ENCODE measurements at regions not wholly inside any gene's neighbourhood (a gene's known extent, or its start where the extent isn't known, plus 50 kb on each side); places are given as distances from the start of the nearest gene placed in this dataset.

DNA sequence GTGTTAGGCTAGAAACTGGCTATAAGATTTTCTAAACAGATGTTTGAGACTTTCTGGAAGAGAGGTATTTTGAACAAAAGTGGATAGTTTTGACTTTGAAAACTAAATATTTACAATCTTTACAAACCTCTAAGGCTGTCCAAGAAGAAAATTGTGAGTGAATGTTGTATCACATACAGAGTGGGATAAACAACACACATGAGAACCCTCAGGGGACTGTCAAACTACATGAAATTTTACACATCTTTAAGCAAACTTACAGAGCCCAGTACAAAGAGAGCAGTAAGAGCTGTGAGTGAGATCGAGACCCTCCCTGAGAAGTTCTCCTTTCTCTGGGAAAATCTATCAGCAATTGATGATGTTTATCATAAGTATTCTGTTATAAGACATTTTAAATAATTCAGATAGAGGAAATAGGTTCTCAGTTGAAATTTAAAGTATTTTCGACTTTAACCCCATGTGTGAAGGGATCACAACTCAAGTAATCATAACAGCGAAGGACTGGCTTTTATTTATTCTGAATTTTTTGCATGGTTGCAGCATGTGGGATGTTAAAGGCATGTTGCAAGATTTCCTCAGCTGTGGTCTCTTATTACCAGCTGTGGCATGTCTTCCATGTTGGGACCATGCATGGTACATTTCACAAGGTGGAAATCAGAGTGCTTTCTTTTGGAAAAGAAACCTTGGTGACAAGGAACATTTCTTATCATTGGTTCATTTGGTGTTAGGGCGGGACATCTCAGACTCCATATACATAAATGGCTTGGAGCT is 264.0 kb upstream of the PRICKLE1 start:
- no peak for DNase-seq

DNA sequence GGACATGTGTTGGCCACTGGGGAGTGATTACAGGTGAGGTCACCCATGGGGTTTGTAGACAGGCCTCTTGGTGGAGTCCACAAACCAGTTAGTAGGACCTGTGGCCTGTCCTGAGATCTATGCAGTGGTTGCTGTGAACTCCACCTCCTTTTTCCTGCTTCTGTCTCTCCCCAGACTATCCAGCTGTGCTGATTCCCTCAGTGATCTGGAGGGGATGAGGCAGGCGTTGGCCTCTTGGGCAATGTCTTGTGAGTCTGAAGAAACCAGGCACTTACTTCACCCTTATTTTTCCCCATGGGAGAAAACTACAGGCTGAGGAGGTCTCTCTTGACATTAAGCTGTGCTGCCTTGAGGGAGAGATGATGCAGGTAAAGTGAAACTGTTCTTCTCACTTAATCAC is 257.2 kb upstream of the PRICKLE1 start:
- DNase-seq, result no peak

DNA sequence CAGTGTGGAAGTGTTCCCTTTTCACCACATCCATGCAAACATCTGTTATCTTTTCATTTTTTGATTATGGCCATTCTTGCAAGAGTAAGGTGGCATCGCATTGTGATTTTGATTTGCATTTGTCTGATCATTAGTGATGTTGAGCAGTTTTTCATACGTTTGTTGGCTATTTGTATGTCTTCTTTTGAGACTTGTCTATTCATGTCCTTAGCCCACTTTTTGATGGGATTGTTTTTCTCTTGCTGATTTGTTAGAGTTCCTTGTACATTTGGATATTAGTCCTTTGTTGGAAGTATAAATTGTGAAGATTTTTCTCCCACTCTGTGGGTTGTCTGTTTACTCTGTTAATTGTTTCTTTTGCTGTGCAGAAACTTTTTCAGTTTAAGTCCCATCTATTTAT is 244.5 kb upstream of the PRICKLE1 start:
- no peak for DNase-seq

DNA sequence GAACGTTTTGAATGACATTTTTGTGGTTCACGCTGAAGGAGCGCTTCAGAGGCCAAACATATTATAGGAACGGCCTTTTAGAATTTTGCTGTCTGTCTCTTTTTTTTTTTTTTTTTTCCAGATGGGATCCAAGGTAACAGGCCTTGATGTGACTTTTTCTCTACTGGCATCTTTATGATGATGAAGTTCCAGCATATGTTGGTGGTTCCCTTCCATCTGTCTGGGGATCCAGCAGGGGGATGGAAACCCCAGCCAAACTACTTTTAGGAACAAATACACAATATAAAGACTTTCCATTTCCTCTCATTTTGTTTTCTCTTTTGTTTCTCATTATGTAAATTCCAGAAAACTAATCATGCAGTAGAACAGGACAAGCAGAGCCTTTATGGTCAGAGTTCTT is 239.3 kb upstream of the PRICKLE1 start:
- no peak for DNase-seq

DNA sequence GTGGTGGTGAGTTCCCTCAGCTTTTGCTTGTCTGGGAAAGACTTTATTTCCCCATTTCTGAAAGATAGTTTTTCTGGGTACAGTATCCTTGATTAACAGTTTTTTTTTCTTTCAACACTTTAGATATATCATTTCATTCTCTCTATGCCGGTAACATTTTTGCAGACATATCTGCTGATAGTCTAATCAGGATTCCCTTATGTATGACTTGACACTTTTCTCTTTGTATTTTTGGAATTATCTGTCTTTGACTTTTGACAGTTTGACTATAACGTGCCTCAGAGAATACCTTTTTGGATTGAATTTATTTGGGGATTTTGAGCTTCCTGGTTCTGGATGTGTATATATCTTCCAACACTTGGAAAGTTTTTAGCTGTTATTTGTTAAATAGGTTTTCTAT is 234.8 kb upstream of the PRICKLE1 start:
- DNase-seq, result no peak

DNA sequence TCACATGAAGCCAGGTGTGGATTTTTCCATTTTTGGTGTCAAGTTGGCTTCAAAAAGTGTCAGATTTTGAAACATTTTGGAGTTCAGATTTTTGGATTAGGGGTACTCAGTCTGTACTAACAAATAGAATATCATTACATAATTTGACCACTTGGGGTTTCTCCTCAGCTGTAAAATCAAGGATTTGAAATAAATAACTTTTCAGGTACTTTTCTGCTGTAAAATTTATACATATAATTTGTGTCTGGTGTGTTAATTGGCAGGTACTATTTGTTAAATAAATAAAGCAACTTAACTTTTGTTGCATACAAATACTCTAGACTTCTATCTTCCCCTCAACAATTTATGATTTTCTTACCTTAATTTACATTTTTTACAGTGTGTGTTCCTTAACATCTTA is 234.1 kb upstream of the PRICKLE1 start:
- DNase-seq, result no peak

DNA sequence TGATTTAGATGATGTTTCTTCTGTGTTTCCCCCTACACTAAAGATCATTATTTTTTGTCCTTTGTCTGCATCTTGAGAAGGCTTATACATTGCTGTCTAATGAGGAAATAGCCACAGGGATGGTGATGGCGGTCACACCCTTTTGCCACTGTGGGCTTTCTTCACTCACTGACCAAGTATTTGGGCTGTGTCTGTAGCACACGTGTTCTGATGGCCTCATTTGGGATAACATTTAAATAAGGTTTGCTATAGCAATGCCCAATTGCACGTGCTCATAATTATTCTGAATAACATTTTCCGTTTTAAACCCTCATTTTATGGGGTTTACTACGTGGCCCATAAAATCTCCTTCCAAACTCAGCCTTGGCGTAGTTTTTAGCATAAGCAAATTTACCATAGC is 230.3 kb upstream of the PRICKLE1 start:
- peak in 1 of 2 experiments; percentile 8 for DNase-seq

DNA sequence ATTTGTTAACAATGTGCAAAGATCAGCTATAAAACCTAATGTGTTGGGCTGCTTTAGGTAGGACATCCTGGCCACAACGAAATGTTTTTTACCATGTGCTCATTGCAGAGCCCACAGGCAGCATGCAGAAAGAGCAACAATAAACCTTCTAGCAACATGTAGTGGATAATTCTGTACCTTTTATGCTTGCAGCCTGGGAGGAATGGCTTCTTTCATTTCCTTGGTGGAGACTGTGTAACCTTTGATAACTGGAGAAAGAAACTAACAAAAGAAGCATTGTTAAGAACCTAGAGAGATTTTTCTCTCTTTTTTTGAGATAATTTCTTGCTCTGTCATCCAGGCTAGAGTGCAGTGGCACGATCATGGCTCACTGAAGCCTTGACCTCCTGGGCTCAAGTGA is 225.5 kb upstream of the PRICKLE1 start:
- no peak for DNase-seq

DNA sequence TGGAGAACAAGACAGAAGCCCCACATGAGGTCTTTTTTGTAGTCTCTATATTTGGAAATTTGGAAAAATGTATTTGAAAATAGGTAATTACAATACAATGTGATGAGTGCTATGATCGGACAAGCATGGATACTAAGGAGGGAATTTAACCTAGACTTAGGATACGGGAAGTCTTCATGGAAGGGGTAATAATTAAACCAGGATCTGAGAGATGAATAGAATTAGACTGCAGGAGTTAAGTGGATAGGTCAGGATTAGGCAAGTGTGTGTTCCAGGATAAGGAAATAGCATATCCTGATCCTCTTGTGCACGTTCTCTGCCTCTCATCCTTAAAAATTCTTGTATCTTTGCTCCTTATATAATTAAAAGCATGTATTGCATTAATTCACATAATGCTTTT is 223.3 kb upstream of the PRICKLE1 start:
- no peak for DNase-seq

DNA sequence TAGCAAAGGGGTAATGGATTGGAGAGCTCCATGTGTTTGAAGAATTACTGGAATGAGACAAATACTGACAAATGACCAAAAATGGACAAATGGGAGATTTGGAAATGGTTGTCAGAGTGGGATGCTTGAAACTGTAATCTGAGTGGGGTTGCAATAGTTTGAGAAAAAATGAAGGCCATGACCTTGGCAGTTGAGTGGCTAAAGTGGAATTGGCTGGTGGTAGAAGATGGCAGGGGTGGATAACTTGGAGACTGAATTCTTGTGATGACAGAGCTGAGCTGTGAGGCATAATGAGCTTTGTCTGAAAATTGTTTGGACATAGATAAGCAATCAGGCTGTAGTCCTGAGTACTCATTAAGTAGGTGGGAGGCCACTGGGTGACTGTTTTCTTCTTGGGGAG is 222.5 kb upstream of the PRICKLE1 start:
- DNase-seq, result no peak

DNA sequence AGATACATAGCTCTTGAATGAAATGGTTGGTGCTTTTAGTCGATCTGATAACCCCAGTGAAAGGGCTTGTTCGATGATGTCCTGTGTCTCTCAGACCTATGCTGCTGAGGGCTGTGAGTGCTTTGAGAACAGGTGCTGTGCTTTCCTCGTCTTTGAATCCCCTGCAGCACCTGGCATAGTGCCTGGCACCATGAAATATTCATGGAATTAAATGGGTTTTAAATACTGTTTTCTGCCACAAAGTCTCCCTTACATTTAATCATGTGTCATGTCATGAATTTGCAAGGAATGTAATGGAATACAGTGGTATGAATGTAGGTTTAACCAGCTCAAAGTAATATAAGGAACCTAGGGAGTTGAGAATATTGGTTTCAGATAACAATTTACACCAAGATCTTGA is 220.5 kb upstream of the PRICKLE1 start:
- DNase-seq, result peak; percentile 25 to 57

DNA sequence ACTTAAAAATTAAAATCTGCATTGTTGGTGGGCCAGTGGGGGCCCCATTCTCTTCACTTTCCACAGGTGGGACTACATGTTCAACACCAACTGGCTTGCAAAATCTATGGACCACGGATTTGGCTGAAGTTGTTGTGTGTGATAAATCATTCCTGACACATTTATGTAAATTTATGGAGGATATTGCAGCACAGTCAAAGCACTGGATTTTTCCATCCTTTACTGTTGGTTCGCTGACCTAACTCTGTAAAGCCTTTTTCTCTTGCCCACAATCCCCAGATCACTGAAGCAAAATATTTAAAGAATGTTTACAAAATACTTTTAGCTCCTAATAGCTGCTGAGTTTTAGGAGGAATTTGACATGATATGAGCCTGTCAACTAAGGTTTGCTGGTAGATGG is 219.7 kb upstream of the PRICKLE1 start:
- DNase-seq, result no peak

DNA sequence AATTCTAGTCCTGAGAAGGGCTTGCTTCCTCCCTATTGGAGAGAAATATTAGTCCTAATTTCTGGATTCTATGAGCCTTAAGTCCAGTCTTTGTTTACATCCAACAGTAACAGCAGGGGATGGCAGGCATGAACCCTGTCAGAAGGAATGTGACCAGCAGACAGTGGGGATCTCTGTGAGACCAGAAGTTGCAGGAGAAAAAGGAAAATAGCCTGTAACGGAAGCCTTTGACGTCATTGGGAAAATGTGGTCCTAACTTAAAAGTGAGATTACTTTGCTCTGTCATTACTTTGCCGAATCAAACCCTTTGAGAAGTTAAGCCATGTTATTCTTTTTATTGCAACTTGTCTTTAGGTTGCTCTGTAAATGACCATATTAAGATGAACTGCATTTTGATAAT is 218.2 kb upstream of the PRICKLE1 start:
- DNase-seq, result no peak

DNA sequence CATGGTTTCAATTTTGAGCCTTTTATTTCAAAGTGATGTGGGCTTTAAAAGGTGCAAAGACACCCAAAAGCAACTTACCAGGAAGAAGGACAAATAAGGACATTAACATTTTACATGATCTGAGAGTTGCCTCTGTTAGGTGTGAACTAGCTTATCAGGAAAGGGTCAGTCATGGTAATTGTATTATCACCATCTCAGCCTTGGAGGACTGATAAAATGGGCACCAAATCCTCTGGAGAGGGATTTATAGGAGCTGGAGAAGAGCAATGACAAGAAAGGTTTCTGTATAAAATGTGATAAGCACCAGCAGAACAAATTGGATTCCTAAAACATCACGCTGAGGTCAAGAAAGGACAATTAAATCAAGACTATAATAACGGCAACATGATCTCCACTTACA is 217.7 kb upstream of the PRICKLE1 start:
- DNase-seq, result no peak

DNA sequence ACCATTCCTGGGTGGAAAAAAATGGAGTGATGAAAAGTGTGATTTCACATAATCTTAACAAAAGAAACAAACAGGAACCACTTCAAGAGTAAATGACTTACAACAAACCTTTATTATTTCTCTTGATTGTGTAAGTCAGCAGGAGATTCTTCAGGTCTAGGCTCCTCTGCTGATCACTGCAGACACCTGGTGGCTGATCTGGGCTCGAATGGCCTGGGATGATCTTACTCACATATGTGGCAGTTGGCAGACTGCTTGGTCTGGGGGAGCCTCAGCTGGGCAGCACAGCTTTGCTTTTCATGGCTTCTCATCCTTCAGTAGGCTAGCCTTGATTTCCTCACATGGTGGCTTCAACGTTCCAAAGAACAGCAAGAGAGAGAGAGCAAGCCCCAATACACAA is 215.4 kb upstream of the PRICKLE1 start:
- no peak for DNase-seq

DNA sequence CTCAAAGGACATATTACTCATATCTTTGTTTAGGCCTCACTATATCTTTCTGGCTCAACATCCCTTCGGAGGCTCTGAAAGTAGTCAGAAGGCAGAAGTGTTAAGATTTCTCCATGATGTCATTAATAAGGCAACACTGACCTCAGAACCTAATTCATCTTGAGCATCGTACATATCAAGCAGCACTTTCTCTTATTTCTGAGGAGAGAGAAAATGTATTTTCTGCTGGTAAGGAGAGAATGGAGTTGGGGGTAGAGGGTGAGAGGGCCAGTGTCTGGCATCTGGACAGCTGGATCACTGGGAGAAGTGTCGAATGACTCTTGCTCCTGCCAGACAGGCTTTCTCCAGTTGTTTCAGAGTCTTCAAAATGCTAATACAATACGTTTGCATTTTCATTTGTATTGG is 213.2 kb upstream of the PRICKLE1 start:
- DNase-seq, result no peak

DNA sequence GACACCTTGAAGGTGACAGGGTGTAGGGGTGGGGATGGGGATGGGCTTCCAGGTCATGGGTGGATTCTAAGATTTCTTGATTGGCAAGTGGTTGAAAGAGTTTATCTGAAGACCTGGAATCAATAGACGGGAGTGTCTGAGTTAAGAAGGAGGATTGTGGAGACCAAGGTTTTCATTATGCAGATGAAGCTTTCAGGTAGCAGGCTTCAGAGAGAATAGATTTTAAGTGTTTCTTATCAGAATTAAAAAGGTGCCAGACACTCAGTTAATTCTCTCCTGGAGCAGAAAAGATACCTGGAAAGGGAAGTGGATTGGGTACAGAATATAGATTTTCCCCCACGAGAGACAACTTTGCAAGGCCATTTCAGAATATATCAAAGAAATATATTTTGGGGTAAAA is 211.7 kb upstream of the PRICKLE1 start:
- DNase-seq, result no peak

DNA sequence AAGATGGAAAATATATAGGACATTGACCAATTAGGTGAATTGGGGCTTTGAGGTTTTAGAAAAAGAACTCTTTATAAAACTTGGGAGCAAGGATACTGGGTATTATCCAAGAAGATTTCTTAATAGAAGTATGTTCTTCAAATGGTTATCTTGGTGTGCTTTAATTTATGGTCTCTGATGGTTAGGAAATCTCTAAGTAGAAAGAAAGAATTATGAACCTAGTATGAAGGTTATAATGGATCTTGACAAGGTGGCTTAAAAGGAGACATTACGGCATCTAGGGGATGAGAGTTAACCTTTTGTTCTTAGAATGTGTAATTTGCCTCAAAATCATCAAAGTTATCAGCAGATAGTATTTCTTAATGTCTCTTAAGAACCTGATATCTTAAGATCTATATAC is 210.4 kb upstream of the PRICKLE1 start:
- DNase-seq, result no peak

DNA sequence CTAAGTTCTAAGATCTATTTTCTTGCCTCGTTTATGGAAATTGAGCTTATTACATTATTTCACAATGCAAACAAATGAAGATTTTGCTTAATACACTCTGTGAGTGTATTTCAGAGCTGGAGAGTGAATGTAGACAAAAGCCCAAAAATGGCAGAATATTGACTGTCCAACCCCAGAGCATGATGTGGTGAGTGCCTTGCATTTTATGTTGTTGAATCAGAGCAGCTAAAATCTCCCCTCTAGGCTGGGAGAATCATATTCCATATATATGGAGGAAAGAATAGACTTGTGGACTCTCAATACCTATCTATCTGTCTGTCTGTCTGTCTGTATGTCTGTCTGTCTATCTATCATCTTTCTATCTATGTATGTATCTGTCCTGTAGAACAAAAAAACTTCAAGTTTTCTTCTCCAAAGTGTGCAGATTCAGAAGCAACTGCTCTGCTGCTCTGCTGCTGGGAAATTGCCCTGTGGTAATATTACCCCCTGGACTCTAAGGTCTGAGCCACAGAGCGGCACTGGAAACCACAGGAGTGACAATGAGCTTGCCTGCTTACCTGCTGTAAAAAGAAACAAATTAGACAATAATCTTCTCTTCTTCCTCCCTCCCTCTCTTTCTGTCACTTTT is 209.4 kb upstream of the PRICKLE1 start:
- no peak for DNase-seq

DNA sequence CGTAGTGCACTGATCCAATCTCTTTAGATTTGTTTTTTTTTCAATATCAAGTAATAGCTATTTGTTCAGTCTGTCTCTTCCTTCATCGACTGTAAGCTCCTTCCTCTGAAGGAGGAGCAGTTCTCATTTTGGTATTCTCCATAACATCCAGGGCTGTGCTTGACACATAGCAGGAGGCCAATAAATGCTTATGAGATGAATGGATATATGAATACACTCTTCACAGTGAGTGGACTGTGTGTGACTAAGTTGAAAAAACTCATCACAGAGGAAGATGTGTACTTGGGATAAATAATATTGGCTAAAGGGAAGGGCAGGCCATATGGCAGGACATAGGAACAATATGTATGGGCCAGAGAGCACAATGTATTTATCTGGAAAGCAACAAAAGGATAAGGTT is 205.3 kb upstream of the PRICKLE1 start:
- no peak for DNase-seq

DNA sequence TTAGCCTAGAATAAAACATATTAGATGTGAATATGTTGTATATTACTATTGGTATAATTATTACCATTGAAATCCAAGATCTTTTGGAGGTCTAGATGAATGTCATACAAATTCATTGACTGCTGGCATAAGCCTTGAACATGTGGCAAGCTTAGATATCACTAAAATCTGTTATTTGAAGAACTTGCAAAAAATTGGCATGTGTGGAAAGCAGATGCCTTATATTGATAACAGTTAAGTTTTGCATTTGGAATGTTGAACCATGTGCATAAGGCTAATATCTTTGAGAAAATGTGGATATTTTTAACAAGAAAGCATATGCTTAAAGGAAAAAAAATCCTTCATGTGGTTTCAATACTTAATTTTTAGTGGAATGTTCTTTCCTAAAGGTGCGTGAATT is 203.6 kb upstream of the PRICKLE1 start:
- DNase-seq, result no peak

DNA sequence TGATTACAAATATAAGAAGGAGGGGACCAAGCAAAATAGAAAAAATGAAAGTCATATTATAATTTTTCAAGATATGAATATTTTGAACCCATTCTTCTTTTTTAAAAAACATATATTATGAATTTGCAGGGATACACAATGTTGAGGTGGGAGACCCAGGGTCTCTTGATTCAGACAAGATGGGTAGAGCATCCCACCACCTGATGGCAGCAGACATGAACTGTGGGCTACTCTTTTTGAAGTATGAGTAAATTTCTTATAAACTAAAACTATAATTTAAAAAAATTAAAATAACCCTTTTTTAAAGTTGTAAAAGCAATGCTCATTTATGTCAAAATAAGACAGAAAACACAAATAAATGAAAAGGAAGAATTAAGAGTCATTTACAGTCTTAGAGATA is 202.7 kb upstream of the PRICKLE1 start:
- DNase-seq, result no peak

DNA sequence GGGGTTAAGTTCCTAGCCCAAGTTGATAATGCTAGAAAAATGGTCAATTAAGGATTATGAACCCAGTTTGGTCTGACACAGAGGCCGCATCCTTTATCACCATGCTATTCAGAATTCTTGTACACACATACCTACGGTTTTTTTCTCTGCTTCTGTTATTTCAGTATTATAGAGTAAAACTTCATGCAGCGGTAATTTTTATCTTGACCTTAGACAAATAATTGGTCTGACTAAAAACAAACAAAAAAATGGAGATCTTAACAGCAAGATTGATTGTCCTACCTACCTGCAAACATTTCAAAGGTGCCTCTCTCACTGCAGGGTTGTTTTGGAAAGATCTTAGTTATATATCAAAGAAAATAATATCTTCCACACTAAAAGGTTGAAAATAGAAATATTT is 201.9 kb upstream of the PRICKLE1 start:
- DNase-seq, result no peak

DNA sequence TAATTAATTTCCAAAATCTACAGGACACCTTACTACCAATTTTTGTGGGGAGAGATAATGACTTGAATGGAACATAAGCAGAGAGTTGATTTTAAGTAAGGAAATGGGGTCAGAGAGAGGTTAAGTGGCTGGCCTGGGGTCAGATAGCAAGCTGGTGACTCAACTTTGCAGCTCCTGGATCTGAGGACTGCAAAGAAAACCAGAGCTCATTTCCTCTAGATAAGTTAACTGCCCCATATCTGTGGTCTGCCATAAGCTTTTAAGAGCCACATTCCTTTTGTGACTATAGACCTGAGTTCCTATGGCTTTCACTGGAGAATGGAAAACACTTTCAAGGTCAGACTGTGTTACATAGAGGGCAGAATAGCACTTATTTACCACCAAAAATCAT is 201.2 kb upstream of the PRICKLE1 start:
- no peak for DNase-seq
